ENCODE measurements at regions not wholly inside any gene's neighbourhood (a gene's known extent, or its start where the extent isn't known, plus 50 kb on each side); places are given as distances from the start of the nearest gene placed in this dataset.

- Mint-ChIP-seq H3K4me3 (no peak overlapping the region), H3K27ac (no peak overlapping the region), H3K36me3 (peaks cover 17 to 18% of the 10 kb centered on the region in 2 donors), H3K4me1 (peaks cover 2 to 6% of the 10 kb centered on the region in 2 donors), H3K27me3 (no peaks in the 10 kb centered on the region), H3K9me3 (peaks cover 12 to 14% of the 10 kb centered on the region in 2 donors)
- DNase-seq (no peak), ATAC-seq (replicated peaks) (no peak)
Measured at GRCh38 chr9:80175286-80176150, 603.8 kb downstream of the TLE4 start.

- H3K27me3 Mint-ChIP-seq, result no peaks in the 10 kb centered on the region
- H3K36me3 Mint-ChIP-seq, result peaks cover 3 to 6% of the 10 kb centered on the region in 2 donors
- peaks cover 9 to 14% of the 10 kb centered on the region in 2 donors for H3K4me1 Mint-ChIP-seq
- peaks cover 1 to 9% of the 10 kb centered on the region in 2 donors for H3K9me3 Mint-ChIP-seq
- no peak overlapping the region for H3K4me3 Mint-ChIP-seq
- H3K27ac Mint-ChIP-seq, result no peak overlapping the region
- DNase-seq (peak; percentile 26), ATAC-seq (replicated peaks) (peak; percentile 83 to 89)
Measured at GRCh38 chr9:80163889-80164288, 592.1 kb downstream of the TLE4 start.

- no peaks in the 10 kb centered on the region for H3K27me3 Mint-ChIP-seq
- peaks cover 6 to 11% of the 10 kb centered on the region in 2 donors for H3K9me3 Mint-ChIP-seq
- no peak for DNase-seq
- H3K4me3 Mint-ChIP-seq, result no peak overlapping the region
- H3K36me3 Mint-ChIP-seq, result peaks cover 11 to 12% of the 10 kb centered on the region in 2 donors
- H3K27ac Mint-ChIP-seq, result no peak overlapping the region
- peaks cover 29 to 44% of the 10 kb centered on the region in 2 donors for H3K4me1 Mint-ChIP-seq
- no peak for ATAC-seq (replicated peaks)
Measured at GRCh38 chr9:80158554-80159170, 586.9 kb downstream of the TLE4 start.

GRCh38 chr9:80158131-80158530, 586.4 kb downstream of the TLE4 start:
- Mint-ChIP-seq H3K36me3 (peaks cover 10 to 14% of the 10 kb centered on the region in 2 donors), H3K4me3 (no peak overlapping the region)
- DNase-seq, result no peak

GRCh38 chr9:80157561-80157983, 585.8 kb downstream of the TLE4 start:
- H3K4me1 Mint-ChIP-seq, result peaks cover 26 to 44% of the 10 kb centered on the region in 2 donors
- ATAC-seq (replicated peaks), result no peak
- H3K4me3 Mint-ChIP-seq, result no peak overlapping the region
- no peak for DNase-seq
- H3K27ac Mint-ChIP-seq, result no peak overlapping the region
- H3K27me3 Mint-ChIP-seq, result no peaks in the 10 kb centered on the region
- peaks cover 8 to 15% of the 10 kb centered on the region in 2 donors for H3K9me3 Mint-ChIP-seq
- peaks cover 10 to 14% of the 10 kb centered on the region in 2 donors for H3K36me3 Mint-ChIP-seq

More at GRCh38 chr9:80158131-80158530, 586.4 kb downstream of the TLE4 start:
- H3K9me3 Mint-ChIP-seq, result peaks cover 9 to 15% of the 10 kb centered on the region in 2 donors
- H3K27ac Mint-ChIP-seq, result no peak overlapping the region
- no peaks in the 10 kb centered on the region for H3K27me3 Mint-ChIP-seq
- ATAC-seq (replicated peaks), result no peak
- peaks cover 26 to 44% of the 10 kb centered on the region in 2 donors for H3K4me1 Mint-ChIP-seq

GRCh38 chr9:80156756-80157472, 585.1 kb downstream of the TLE4 start:
- Mint-ChIP-seq H3K27ac (peak overlapping the region; percentile 90), H3K9me3 (peaks cover 8 to 20% of the 10 kb centered on the region in 2 donors), H3K36me3 (peaks cover 10 to 15% of the 10 kb centered on the region in 2 donors), H3K4me3 (peak overlapping the region in 1 of 2 donors; percentile 49), H3K27me3 (no peaks in the 10 kb centered on the region), H3K4me1 (peaks cover 26 to 44% of the 10 kb centered on the region in 2 donors)
- DNase-seq (no peak), ATAC-seq (replicated peaks) (peak; percentile 94 to 97)

- DNase-seq, result no peak
- Mint-ChIP-seq H3K36me3 (peaks cover 11 to 18% of the 10 kb centered on the region in 2 donors), H3K27me3 (no peaks in the 10 kb centered on the region), H3K9me3 (peaks cover 12 to 26% of the 10 kb centered on the region in 2 donors), H3K4me1 (peaks cover 23 to 40% of the 10 kb centered on the region in 2 donors), H3K4me3 (no peak overlapping the region), H3K27ac (no peak overlapping the region)
- ATAC-seq (replicated peaks), result peak; percentile 55 to 58
Measured at GRCh38 chr9:80156262-80156661, 584.5 kb downstream of the TLE4 start.

- no peak overlapping the region for H3K27ac Mint-ChIP-seq
- peaks cover 15 to 24% of the 10 kb centered on the region in 2 donors for H3K4me1 Mint-ChIP-seq
- DNase-seq (no peak), ATAC-seq (replicated peaks) (no peak)
- no peaks in the 10 kb centered on the region for H3K27me3 Mint-ChIP-seq
- peaks cover 24 to 33% of the 10 kb centered on the region in 2 donors for H3K9me3 Mint-ChIP-seq
- H3K36me3 Mint-ChIP-seq, result peaks cover 27 to 30% of the 10 kb centered on the region in 2 donors
- no peak overlapping the region for H3K4me3 Mint-ChIP-seq
Measured at GRCh38 chr9:80147866-80148265, 576.1 kb downstream of the TLE4 start.

- Mint-ChIP-seq H3K27ac (no peak overlapping the region), H3K27me3 (no peaks in the 10 kb centered on the region), H3K9me3 (peaks cover 24% of the 10 kb centered on the region in 2 donors), H3K4me1 (peaks cover 20 to 34% of the 10 kb centered on the region in 2 donors), H3K4me3 (no peak overlapping the region), H3K36me3 (peaks cover 33 to 35% of the 10 kb centered on the region in 2 donors)
- ATAC-seq (replicated peaks), result peak; percentile 50 to 62
- no peak for DNase-seq
Measured at GRCh38 chr9:80146466-80146865, 574.7 kb downstream of the TLE4 start.

GRCh38 chr9:80144856-80145255, 573.1 kb downstream of the TLE4 start:
- peaks cover 17% of the 10 kb centered on the region in 2 donors for H3K9me3 Mint-ChIP-seq
- ATAC-seq (replicated peaks) (no peak), DNase-seq (no peak)
- peaks cover 20 to 34% of the 10 kb centered on the region in 2 donors for H3K4me1 Mint-ChIP-seq
- H3K36me3 Mint-ChIP-seq, result peaks cover 21 to 33% of the 10 kb centered on the region in 2 donors
- H3K27ac Mint-ChIP-seq, result no peak overlapping the region
- no peak overlapping the region for H3K4me3 Mint-ChIP-seq
- H3K27me3 Mint-ChIP-seq, result no peaks in the 10 kb centered on the region

- DNase-seq, result no peak
- Mint-ChIP-seq H3K4me1 (peaks cover 20 to 36% of the 10 kb centered on the region in 2 donors), H3K9me3 (peaks cover 14 to 15% of the 10 kb centered on the region in 2 donors), H3K36me3 (peaks cover 21 to 32% of the 10 kb centered on the region in 2 donors), H3K4me3 (no peak overlapping the region), H3K27me3 (no peaks in the 10 kb centered on the region), H3K27ac (no peak overlapping the region)
- ATAC-seq (replicated peaks), result no peak
Measured at GRCh38 chr9:80144406-80144805, 572.6 kb downstream of the TLE4 start.

- DNase-seq (no peak), ATAC-seq (replicated peaks) (peak; percentile 48 to 55)
- H3K36me3 Mint-ChIP-seq, result peaks cover 23 to 30% of the 10 kb centered on the region in 2 donors
- no peak overlapping the region for H3K4me3 Mint-ChIP-seq
- peak overlapping the region; percentile 4 for H3K27ac Mint-ChIP-seq
- H3K27me3 Mint-ChIP-seq, result no peaks in the 10 kb centered on the region
- peaks cover 20 to 41% of the 10 kb centered on the region in 2 donors for H3K4me1 Mint-ChIP-seq
- H3K9me3 Mint-ChIP-seq, result peaks cover 10 to 12% of the 10 kb centered on the region in 2 donors
Measured at GRCh38 chr9:80143899-80144298, 572.1 kb downstream of the TLE4 start.

- peak; percentile 81 for DNase-seq
- H3K27me3 Mint-ChIP-seq, result no peaks in the 10 kb centered on the region
- H3K9me3 Mint-ChIP-seq, result peaks cover 7 to 9% of the 10 kb centered on the region in 2 donors
- H3K4me1 Mint-ChIP-seq, result peaks cover 38 to 70% of the 10 kb centered on the region in 2 donors
- H3K27ac Mint-ChIP-seq, result peak overlapping the region; percentile 90
- peak; percentile 98 to 99 for ATAC-seq (replicated peaks)
- H3K36me3 Mint-ChIP-seq, result peaks cover 17 to 37% of the 10 kb centered on the region in 2 donors
- H3K4me3 Mint-ChIP-seq, result peak overlapping the region in 1 of 2 donors; percentile 14
Measured at GRCh38 chr9:80134487-80134886, 562.7 kb downstream of the TLE4 start.

- Mint-ChIP-seq H3K4me3 (no peak overlapping the region), H3K27me3 (no peaks in the 10 kb centered on the region), H3K27ac (peak overlapping the region; percentile 92), H3K36me3 (peaks cover 11 to 19% of the 10 kb centered on the region in 2 donors), H3K4me1 (peaks cover 30 to 64% of the 10 kb centered on the region in 2 donors), H3K9me3 (peaks cover 0 to 5% of the 10 kb centered on the region in 2 donors)
- DNase-seq (no peak), ATAC-seq (replicated peaks) (peak; percentile 10 to 55)
Measured at GRCh38 chr9:80131627-80132026, 559.9 kb downstream of the TLE4 start.
